ENCODE measurements at regions not wholly inside any gene's neighbourhood (a gene's known extent, or its start where the extent isn't known, plus 50 kb on each side); places are given as distances from the start of the nearest gene placed in this dataset.

- Histone ChIP-seq H3K36me3 (ENCODE audit: control insufficient read depth in 1 of 2, insufficient read depth in 2 of 2, low read depth in 1 of 2, low read length in 2 of 2) (no peaks in the 10 kb centered on the region), H3K4me2 (ENCODE audit: low read length, poor library complexity, severe bottlenecking) (no peak overlapping the region), H2BK15ac (ENCODE audit: low read depth, poor library complexity, severe bottlenecking) (no peak overlapping the region), H3K23ac (ENCODE audit: low read length in 2 of 2) (no peak overlapping the region), H2AFZ (ENCODE audit: low read depth, low read length) (no peak overlapping the region), H3K4me3 (ENCODE audit: insufficient read depth in 1 of 2, low read depth in 1 of 2, low read length in 2 of 2) (no peak overlapping the region), H3K79me1 (replicated peaks; ENCODE audit: low read length, poor library complexity, severe bottlenecking) (no peaks in the 10 kb centered on the region), H3K9me3 (ENCODE audit: control insufficient read depth, low read length) (peaks cover 9% of the 10 kb centered on the region), H2BK12ac (ENCODE audit: low read length in 2 of 2) (no peak overlapping the region), H3K9ac (ENCODE audit: low read length) (no peak overlapping the region), H4K8ac (ENCODE audit: low read length) (no peak overlapping the region), H2BK5ac (ENCODE audit: low read depth, low read length, poor library complexity, severe bottlenecking) (no peak overlapping the region), H3K18ac (ENCODE audit: low read depth in 1 of 2, low read length in 2 of 2) (no peak overlapping the region), H4K91ac (ENCODE audit: low read length) (no peak overlapping the region), H3K27ac (ENCODE audit: low read length, poor library complexity, severe bottlenecking) (no peak overlapping the region), H3K4me1 (ENCODE audit: control insufficient read depth, insufficient read depth, low read depth, low read length) (no peaks in the 10 kb centered on the region), H2AK5ac (ENCODE audit: low read length, severe bottlenecking) (no peak overlapping the region), H3K4ac (ENCODE audit: low read depth in 1 of 2, low read length in 2 of 2) (no peak overlapping the region), H3K14ac (ENCODE audit: low read length in 2 of 2) (no peak overlapping the region), H3K27me3 (ENCODE audit: control insufficient read depth in 1 of 2, insufficient read depth in 1 of 2, low read length in 2 of 2) (no peaks in the 10 kb centered on the region), H2BK120ac (ENCODE audit: low read depth, low read length) (no peak overlapping the region)
- DNase-seq: no peak
- WGBS: 78% methylated on average over 8 of the region's 14 CpGs
Measured at GRCh38 chr2:2826209-2826551, 495.1 kb upstream of the MYT1L start.

- WGBS: 90% methylated on average over 20 of the region's 21 CpGs
- no peak overlapping the region for H2BK5ac ChIP-seq (ENCODE audit: low read depth, low read length, poor library complexity, severe bottlenecking)
Measured at GRCh38 chr2:2825516-2826208, 494.6 kb upstream of the MYT1L start.

GRCh38 chr2:2825062-2825461 is 494.0 kb upstream of the MYT1L start:
- Histone ChIP-seq H2BK12ac (ENCODE audit: low read length in 2 of 2) (no peak overlapping the region), H4K8ac (ENCODE audit: low read length) (no peak overlapping the region), H3K79me1 (replicated peaks; ENCODE audit: low read length, poor library complexity, severe bottlenecking) (no peaks in the 10 kb centered on the region), H3K14ac (ENCODE audit: low read length in 2 of 2) (no peak overlapping the region), H2BK5ac (ENCODE audit: low read depth, low read length, poor library complexity, severe bottlenecking) (no peak overlapping the region), H4K91ac (ENCODE audit: low read length) (peak overlapping the region; percentile 69), H3K4me2 (ENCODE audit: low read length, poor library complexity, severe bottlenecking) (no peak overlapping the region), H3K18ac (ENCODE audit: low read depth in 1 of 2, low read length in 2 of 2) (no peak overlapping the region), H3K27me3 (ENCODE audit: control insufficient read depth in 1 of 2, insufficient read depth in 1 of 2, low read length in 2 of 2) (no peaks in the 10 kb centered on the region), H3K4me3 (ENCODE audit: insufficient read depth in 1 of 2, low read depth in 1 of 2, low read length in 2 of 2) (no peak overlapping the region), H3K27ac (ENCODE audit: low read length, poor library complexity, severe bottlenecking) (no peak overlapping the region), H3K23ac (ENCODE audit: low read length in 2 of 2) (no peak overlapping the region), H3K4ac (ENCODE audit: low read depth in 1 of 2, low read length in 2 of 2) (no peak overlapping the region), H3K36me3 (ENCODE audit: control insufficient read depth in 1 of 2, insufficient read depth in 2 of 2, low read depth in 1 of 2, low read length in 2 of 2) (no peaks in the 10 kb centered on the region), H3K4me1 (ENCODE audit: control insufficient read depth, insufficient read depth, low read depth, low read length) (no peaks in the 10 kb centered on the region), H2BK15ac (ENCODE audit: low read depth, poor library complexity, severe bottlenecking) (no peak overlapping the region), H2AK5ac (ENCODE audit: low read length, severe bottlenecking) (no peak overlapping the region), H3K9me3 (ENCODE audit: control insufficient read depth, low read length) (peaks cover 11% of the 10 kb centered on the region), H2BK120ac (ENCODE audit: low read depth, low read length) (no peak overlapping the region), H2AFZ (ENCODE audit: low read depth, low read length) (no peak overlapping the region), H3K9ac (ENCODE audit: low read length) (no peak overlapping the region)
- 92% methylated on average over 7 of the region's 9 CpGs for WGBS
- DNase-seq: no peak

More at GRCh38 chr2:2825516-2826208, 494.6 kb upstream of the MYT1L start:
- Histone ChIP-seq H3K4me1 (ENCODE audit: control insufficient read depth, insufficient read depth, low read depth, low read length) (no peaks in the 10 kb centered on the region), H4K8ac (ENCODE audit: low read length) (no peak overlapping the region), H3K23ac (ENCODE audit: low read length in 2 of 2) (no peak overlapping the region), H3K9me3 (ENCODE audit: control insufficient read depth, low read length) (peaks cover 11% of the 10 kb centered on the region), H3K36me3 (ENCODE audit: control insufficient read depth in 1 of 2, insufficient read depth in 2 of 2, low read depth in 1 of 2, low read length in 2 of 2) (no peaks in the 10 kb centered on the region), H3K27me3 (ENCODE audit: control insufficient read depth in 1 of 2, insufficient read depth in 1 of 2, low read length in 2 of 2) (no peaks in the 10 kb centered on the region), H3K4me3 (ENCODE audit: insufficient read depth in 1 of 2, low read depth in 1 of 2, low read length in 2 of 2) (no peak overlapping the region), H3K9ac (ENCODE audit: low read length) (no peak overlapping the region), H3K4me2 (ENCODE audit: low read length, poor library complexity, severe bottlenecking) (no peak overlapping the region), H3K18ac (ENCODE audit: low read depth in 1 of 2, low read length in 2 of 2) (no peak overlapping the region), H2BK120ac (ENCODE audit: low read depth, low read length) (no peak overlapping the region), H3K4ac (ENCODE audit: low read depth in 1 of 2, low read length in 2 of 2) (no peak overlapping the region), H2BK15ac (ENCODE audit: low read depth, poor library complexity, severe bottlenecking) (no peak overlapping the region), H2AK5ac (ENCODE audit: low read length, severe bottlenecking) (no peak overlapping the region), H3K27ac (ENCODE audit: low read length, poor library complexity, severe bottlenecking) (no peak overlapping the region), H3K14ac (ENCODE audit: low read length in 2 of 2) (no peak overlapping the region), H4K91ac (ENCODE audit: low read length) (no peak overlapping the region), H2BK12ac (ENCODE audit: low read length in 2 of 2) (no peak overlapping the region), H2AFZ (ENCODE audit: low read depth, low read length) (no peak overlapping the region), H3K79me1 (replicated peaks; ENCODE audit: low read length, poor library complexity, severe bottlenecking) (no peaks in the 10 kb centered on the region)
- no peak for DNase-seq

- Histone ChIP-seq H3K79me1 (replicated peaks; ENCODE audit: low read length, poor library complexity, severe bottlenecking) (no peaks in the 10 kb centered on the region), H3K4me2 (ENCODE audit: low read length, poor library complexity, severe bottlenecking) (no peak overlapping the region), H3K4me3 (ENCODE audit: insufficient read depth in 1 of 2, low read depth in 1 of 2, low read length in 2 of 2) (no peak overlapping the region), H4K8ac (ENCODE audit: low read length) (no peak overlapping the region), H3K18ac (ENCODE audit: low read depth in 1 of 2, low read length in 2 of 2) (no peak overlapping the region), H3K9ac (ENCODE audit: low read length) (no peak overlapping the region), H4K91ac (ENCODE audit: low read length) (no peak overlapping the region), H3K36me3 (ENCODE audit: control insufficient read depth in 1 of 2, insufficient read depth in 2 of 2, low read depth in 1 of 2, low read length in 2 of 2) (no peaks in the 10 kb centered on the region), H3K4ac (ENCODE audit: low read depth in 1 of 2, low read length in 2 of 2) (no peak overlapping the region), H3K14ac (ENCODE audit: low read length in 2 of 2) (no peak overlapping the region), H3K23ac (ENCODE audit: low read length in 2 of 2) (no peak overlapping the region), H3K4me1 (ENCODE audit: control insufficient read depth, insufficient read depth, low read depth, low read length) (no peaks in the 10 kb centered on the region), H2BK15ac (ENCODE audit: low read depth, poor library complexity, severe bottlenecking) (no peak overlapping the region), H2AK5ac (ENCODE audit: low read length, severe bottlenecking) (no peak overlapping the region), H3K9me3 (ENCODE audit: control insufficient read depth, low read length) (peaks cover 11% of the 10 kb centered on the region), H2BK5ac (ENCODE audit: low read depth, low read length, poor library complexity, severe bottlenecking) (no peak overlapping the region), H3K27ac (ENCODE audit: low read length, poor library complexity, severe bottlenecking) (no peak overlapping the region), H2BK12ac (ENCODE audit: low read length in 2 of 2) (no peak overlapping the region), H2AFZ (ENCODE audit: low read depth, low read length) (no peak overlapping the region), H2BK120ac (ENCODE audit: low read depth, low read length) (no peak overlapping the region), H3K27me3 (ENCODE audit: control insufficient read depth in 1 of 2, insufficient read depth in 1 of 2, low read length in 2 of 2) (no peaks in the 10 kb centered on the region)
- WGBS: 81% methylated on average over 5 of the region's 5 CpGs
- DNase-seq: no peak
Measured at GRCh38 chr2:2824588-2824987, 493.5 kb upstream of the MYT1L start.

Data from mesenchymal stem cell (in vitro differentiated cells and primary cell).